AG08396 (cell line): ENCODE measurements at regions not wholly inside any gene's neighbourhood (a gene's known extent, or its start where the extent isn't known, plus 50 kb on each side); places are given as distances from the start of the nearest gene placed in this dataset.
"Not testable (repeated sequence)": the region's sequence is repeated elsewhere in the genome, so short reads cannot be mapped to it uniquely, and the experiment has no call there.

ENCODE experiments used
- DNase-seq: peaks from one replicate; pipeline ENCODE4 v3.0.0; 2012; ENCODE audit warnings: low spot score, mixed read lengths

GRCh38 chr1:94362466-94363058 is 55.6 kb upstream of the ABCD3 start:
- no peak for DNase-seq

GRCh38 chr1:94358630-94359599 is 59.3 kb upstream of the ABCD3 start:
- no peak for DNase-seq

DNA sequence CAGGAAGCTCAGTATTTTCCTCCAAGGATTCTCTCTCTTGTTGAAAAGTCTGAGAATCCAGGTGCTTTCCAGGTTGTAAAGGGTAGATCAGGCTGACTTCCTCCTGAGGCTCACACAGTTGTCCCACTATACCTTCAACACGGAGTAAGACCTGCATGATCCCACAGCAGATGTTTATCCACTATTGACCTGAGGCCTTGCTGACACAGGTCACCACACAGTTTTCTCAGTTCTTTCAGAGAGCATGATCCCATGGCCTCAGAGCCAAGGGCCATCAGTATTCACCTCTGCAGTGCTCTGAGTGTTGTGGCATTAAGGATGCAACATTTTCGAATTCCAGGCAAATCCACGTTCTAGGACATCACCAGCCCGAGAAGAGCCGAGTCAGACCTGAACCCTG is 60.5 kb upstream of the ABCD3 start:
- DNase-seq, result no peak

- DNase-seq, result no peak
Measured at GRCh38 chr1:94355485-94355980, 62.7 kb upstream of the ABCD3 start.

DNA sequence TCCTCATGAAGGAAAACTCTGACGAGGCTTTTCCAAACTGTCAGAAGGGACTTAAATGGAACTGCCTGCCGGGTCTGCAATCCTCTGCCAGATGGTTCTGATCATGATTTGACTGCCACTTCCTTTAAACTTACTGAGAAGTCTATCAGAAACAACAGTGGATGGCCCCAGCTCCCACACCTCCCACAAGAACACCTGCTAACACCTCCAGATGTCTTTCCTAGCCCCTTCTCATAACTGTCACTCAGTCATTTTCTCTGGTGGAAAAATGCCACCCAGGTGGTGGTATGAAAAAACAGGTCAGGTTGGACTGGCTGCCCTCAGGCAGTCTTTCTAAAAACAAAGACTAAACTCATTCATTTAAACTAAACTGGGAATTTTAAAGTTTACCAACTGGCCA is 66.7 kb upstream of the ABCD3 start:
- no peak for DNase-seq

DNA sequence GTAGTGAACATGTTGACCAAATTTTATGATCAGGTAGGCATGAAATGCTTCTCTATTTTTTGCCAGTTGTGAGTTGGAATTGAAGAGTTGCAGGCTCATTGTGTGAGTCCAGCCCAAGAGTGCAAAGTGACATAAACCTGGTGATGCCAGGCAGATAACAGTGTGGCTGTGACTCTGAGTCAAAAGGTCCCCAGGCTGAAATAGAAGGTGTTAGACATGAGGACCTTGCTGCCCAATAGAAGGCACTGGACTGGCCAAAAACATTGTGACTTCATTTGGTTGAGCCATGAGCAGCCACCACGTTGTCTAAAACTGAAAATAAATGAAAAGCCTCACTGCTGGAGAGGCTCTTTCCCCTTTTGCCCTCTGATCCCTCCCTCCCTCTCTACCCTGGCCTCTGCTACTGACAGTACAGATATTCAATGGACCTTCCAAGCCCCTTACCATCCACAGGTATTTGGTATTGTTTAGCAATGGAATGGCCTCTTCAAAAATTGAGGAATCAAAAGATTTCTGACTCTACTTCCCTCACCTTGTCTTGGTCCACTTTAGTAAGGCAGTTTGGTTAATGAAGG is 67.8 kb upstream of the ABCD3 start:
- DNase-seq, result no peak

- no peak for DNase-seq
Measured at GRCh38 chr1:94349853-94350252, 68.3 kb upstream of the ABCD3 start.

DNA sequence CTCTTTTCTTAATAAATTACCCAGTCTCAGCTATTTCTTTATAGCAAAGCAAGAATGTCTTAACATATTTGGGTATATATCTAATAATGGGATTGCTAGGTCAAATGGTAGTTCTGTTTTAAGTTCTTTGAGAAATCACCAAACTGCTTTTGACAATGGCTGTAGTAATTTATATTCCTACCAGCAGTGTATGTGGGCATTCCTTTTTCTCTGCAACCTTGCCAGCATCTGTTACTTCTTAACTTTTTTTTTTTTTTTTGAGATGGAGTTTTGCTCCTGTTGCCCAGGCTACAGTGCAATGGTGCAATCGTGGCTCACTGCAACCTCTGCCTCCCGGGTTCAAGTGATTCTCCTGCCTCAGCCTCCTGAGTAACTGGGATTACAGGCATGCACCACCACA is 69.8 kb upstream of the ABCD3 start:
- DNase-seq, result not testable (repeated sequence)

GRCh38 chr1:94345148-94345721 is 73.0 kb upstream of the ABCD3 start:
- DNase-seq, result no peak

GRCh38 chr1:94342416-94342815 is 75.8 kb upstream of the ABCD3 start:
- no peak for DNase-seq

DNA sequence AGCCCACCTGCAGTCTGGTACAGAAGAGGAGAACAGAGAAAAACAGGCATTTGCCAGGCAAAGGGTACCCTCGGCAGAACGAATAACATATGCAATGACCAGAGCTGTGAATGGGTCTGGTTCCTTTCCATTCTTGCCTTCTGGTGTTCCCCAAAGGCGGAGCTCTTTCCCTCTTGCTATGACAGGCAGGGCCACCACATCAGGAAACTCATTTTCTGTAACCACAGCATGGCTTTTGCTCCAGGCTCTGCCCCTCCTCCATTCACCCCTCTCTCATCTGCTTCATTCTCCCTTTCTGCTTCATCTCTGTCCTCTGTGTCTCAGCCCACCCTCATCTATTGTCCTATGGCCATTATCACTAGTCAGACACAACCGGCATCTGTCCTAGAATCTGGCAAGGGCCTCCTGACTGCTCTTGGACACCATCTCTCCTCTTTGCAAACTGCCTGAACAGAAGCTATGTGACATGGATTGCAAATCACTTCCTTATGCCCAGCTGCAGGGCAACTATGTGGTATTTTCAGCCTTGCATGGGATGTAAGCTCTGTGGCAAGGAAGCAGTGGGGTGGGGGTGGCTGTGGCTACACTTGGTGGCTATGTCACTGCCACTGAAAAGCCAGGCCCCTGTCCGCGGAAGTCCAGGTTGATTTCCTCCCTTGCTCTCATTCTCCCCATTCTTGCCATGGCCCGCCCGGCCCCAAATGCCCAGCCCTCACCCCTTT is 78.8 kb upstream of the ABCD3 start:
- DNase-seq, result no peak

- no peak for DNase-seq
Measured at GRCh38 chr1:94336991-94337390, 81.2 kb upstream of the ABCD3 start.

DNA sequence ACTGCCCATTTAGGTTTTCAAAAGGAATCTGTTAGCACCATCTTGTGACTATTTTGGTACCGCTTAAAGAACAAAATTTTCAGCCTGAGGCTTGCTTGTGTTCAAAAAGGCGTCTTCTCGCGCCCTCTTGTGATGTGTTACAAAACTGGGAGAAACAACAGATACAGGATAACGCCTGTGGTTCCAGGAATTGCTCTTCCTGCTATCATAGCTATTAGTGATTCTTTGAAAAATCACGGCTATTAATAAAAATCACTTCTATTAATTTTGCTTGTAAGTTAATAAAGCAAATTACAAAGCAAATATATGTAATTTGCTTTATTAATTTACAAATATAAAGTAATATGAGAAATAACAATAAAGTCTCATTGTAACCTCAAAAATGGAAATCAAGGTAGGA is 82.2 kb upstream of the ABCD3 start:
- DNase-seq, result peak; percentile 41

- no peak for DNase-seq
Measured at GRCh38 chr1:94335447-94335846, 82.7 kb upstream of the ABCD3 start.

- no peak for DNase-seq
Measured at GRCh38 chr1:94334764-94335163, 83.4 kb upstream of the ABCD3 start.

- no peak for DNase-seq
Measured at GRCh38 chr1:94332952-94333351, 85.2 kb upstream of the ABCD3 start.

- DNase-seq, result no peak
Measured at GRCh38 chr1:94332516-94332915, 85.7 kb upstream of the ABCD3 start.

DNA sequence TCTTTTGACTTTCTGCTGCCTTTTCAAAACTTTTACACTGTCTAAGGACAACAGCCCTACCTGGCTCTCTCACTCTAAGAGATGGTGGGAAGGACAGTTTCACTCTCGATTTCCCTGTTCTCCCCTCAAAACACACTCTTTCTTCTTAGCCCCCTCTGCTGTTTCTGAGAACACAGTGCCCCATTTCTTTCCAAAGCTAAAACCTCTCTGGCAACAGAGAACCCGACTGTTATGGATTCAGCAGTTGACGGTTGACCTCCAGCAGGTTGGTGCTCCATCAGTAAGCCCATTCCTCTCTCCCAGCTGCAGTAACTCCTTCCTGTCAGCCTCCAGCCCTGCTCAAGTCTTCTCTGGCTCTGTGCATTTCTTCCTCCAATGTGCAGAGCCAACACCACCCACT is 88.2 kb upstream of the ABCD3 start:
- DNase-seq, result no peak

- no peak for DNase-seq
Measured at GRCh38 chr1:94329276-94329675, 88.9 kb upstream of the ABCD3 start.

DNA sequence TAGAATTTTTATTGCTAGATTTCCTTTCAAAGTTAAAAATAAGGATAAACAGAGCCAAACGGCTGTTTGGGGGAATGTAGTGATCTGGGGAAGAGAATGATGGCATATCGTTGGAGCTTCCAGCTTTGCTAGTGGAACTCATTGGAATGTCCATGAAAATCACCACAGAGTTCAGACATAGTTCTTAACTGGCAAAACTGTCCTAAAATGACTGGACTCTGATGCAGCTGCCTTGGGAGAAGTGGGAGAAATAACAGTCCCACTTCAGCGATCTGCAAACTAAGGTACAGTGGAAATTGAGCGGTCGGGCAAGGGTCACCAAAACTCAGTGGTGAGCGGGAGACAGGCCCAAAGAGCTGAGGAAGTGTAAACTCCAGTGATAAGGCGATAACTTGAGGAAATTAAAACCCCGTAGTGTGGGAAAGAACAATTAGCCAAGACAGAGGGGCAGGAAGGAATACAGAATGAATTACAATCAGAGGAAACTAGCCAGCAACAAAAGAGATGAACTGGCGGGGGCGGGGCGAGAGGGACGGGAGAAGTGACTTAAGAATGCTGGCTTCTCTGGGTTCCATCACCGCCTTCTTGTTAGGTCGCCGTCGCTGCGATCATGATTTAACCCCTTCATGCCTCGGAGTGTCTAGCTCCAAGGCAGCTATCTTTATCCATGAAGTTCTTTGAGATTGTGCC is 89.8 kb upstream of the ARHGAP29 start:
- DNase-seq, result no peak

DNA sequence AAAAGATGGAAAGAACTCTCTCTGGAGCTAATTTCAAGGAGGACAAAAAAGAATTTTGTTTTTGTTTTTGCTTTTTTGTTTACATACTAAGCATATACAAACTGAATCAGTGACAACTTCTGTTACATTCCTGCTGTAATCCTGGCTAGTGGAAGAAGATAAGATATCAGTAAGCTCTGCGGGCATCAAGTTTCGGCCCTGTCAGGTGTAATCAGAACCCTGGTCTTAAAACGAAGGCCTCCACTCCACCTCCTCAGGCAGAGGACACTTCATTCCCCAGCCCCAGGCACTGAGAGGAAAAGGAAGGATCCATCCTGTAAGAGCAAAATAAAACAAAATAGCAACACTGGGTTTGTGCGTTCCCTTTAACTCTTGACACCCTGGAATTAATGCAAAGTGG is 88.9 kb upstream of the ARHGAP29 start:
- DNase-seq, result no peak
